ENCODE measurements at regions not wholly inside any gene's neighbourhood (a gene's known extent, or its start where the extent isn't known, plus 50 kb on each side); places are given as distances from the start of the nearest gene placed in this dataset.

- WGBS = 95% methylated on average over 9 of the region's 9 CpGs
- no peaks in the 10 kb centered on the region for H3K9me3 ChIP-seq (ENCODE audit: control insufficient read depth, low read length)
- H4K8ac ChIP-seq (ENCODE audit: low read length) = no peak overlapping the region
- H2BK120ac ChIP-seq (ENCODE audit: low read depth, low read length) = no peak overlapping the region
- no peaks in the 10 kb centered on the region for H3K4me1 ChIP-seq (ENCODE audit: control insufficient read depth, insufficient read depth, low read depth, low read length)
- H3K27ac ChIP-seq (ENCODE audit: low read length, poor library complexity, severe bottlenecking) = no peak overlapping the region
- no peak overlapping the region for H3K14ac ChIP-seq (ENCODE audit: low read length in 2 of 2)
- H3K79me1 ChIP-seq (replicated peaks; ENCODE audit: low read length, poor library complexity, severe bottlenecking) = no peaks in the 10 kb centered on the region
- no peak overlapping the region for H3K23ac ChIP-seq (ENCODE audit: low read length in 2 of 2)
- no peak overlapping the region for H4K91ac ChIP-seq (ENCODE audit: low read length)
- no peak overlapping the region for H2BK15ac ChIP-seq (ENCODE audit: low read depth, poor library complexity, severe bottlenecking)
- no peak overlapping the region for H2AFZ ChIP-seq (ENCODE audit: low read depth, low read length)
- no peak overlapping the region for H3K9ac ChIP-seq (ENCODE audit: low read length)
- no peak overlapping the region for H3K18ac ChIP-seq (ENCODE audit: low read depth in 1 of 2, low read length in 2 of 2)
- peaks cover 0 to 23% of the 10 kb centered on the region in 2 experiments for H3K27me3 ChIP-seq (ENCODE audit: control insufficient read depth in 1 of 2, insufficient read depth in 1 of 2, low read length in 2 of 2)
- no peak overlapping the region for H2BK5ac ChIP-seq (ENCODE audit: low read depth, low read length, poor library complexity, severe bottlenecking)
- peaks cover 9 to 31% of the 10 kb centered on the region in 2 experiments for H3K36me3 ChIP-seq (ENCODE audit: control insufficient read depth in 1 of 2, insufficient read depth in 2 of 2, low read depth in 1 of 2, low read length in 2 of 2)
- no peak overlapping the region for H2BK12ac ChIP-seq (ENCODE audit: low read length in 2 of 2)
- H3K4me2 ChIP-seq (ENCODE audit: low read length, poor library complexity, severe bottlenecking) = no peak overlapping the region
- H2AK5ac ChIP-seq (ENCODE audit: low read length, severe bottlenecking) = no peak overlapping the region
- H3K4me3 ChIP-seq (ENCODE audit: insufficient read depth in 1 of 2, low read depth in 1 of 2, low read length in 2 of 2) = no peak overlapping the region
- H3K4ac ChIP-seq (ENCODE audit: low read depth in 1 of 2, low read length in 2 of 2) = no peak overlapping the region
- DNase-seq = no peak
Observed at GRCh38 chr11:71109186-71109585, 143.2 kb downstream of the SHANK2 start.

DNA sequence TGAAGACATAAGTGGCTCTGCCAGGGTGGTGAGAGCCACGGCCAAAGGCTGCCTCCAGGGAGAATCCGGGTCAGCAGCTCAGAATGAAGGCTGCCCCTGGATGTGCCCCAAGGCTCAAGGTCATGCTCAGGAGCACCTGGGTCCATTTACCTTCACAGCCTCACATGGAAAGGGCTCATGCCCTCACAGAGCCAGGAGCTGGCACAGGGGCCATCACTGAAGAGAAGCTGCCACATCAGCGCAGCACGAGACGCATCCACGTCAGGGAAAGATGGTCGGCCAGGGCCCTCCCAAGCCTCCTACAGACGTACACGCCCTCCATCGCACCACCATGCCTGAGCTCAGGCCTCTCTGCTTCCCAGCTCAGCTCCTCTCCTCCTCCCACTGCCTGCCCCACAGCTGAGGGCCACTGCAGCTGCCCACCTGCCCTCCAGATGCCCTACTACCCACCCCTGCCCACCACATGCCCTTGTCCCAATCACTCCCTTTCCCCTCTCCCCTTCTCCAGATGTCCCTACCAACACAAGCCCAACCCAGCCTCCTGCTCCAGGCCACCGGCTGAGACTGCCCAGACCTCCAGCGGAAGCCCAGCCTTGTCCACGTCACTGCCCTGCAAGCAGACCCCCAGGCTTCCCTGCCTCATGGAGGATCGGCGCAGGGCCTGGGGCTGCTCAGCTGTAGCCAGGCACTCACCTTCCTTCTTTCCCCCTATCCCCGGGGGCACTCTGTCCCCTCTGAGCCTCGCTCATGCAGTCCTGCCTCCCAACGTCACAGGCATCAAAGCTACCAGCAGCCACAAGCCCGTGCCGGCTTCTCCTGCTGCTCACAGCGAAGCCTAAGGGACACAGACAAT lies 144.1 kb downstream of the SHANK2 start:
- Histone ChIP-seq H3K14ac (ENCODE audit: low read length in 2 of 2) (no peak overlapping the region), H2BK120ac (ENCODE audit: low read depth, low read length) (no peak overlapping the region), H3K9ac (ENCODE audit: low read length) (no peak overlapping the region), H3K4ac (ENCODE audit: low read depth in 1 of 2, low read length in 2 of 2) (no peak overlapping the region), H2BK5ac (ENCODE audit: low read depth, low read length, poor library complexity, severe bottlenecking) (no peak overlapping the region), H3K18ac (ENCODE audit: low read depth in 1 of 2, low read length in 2 of 2) (no peak overlapping the region), H4K91ac (ENCODE audit: low read length) (no peak overlapping the region), H3K23ac (ENCODE audit: low read length in 2 of 2) (no peak overlapping the region), H2AK5ac (ENCODE audit: low read length, severe bottlenecking) (no peak overlapping the region), H2BK12ac (ENCODE audit: low read length in 2 of 2) (no peak overlapping the region), H2AFZ (ENCODE audit: low read depth, low read length) (no peak overlapping the region), H3K9me3 (ENCODE audit: control insufficient read depth, low read length) (no peaks in the 10 kb centered on the region), H4K8ac (ENCODE audit: low read length) (no peak overlapping the region), H3K79me1 (replicated peaks; ENCODE audit: low read length, poor library complexity, severe bottlenecking) (no peaks in the 10 kb centered on the region), H3K4me1 (ENCODE audit: control insufficient read depth, insufficient read depth, low read depth, low read length) (no peaks in the 10 kb centered on the region), H3K4me3 (ENCODE audit: insufficient read depth in 1 of 2, low read depth in 1 of 2, low read length in 2 of 2) (no peak overlapping the region), H2BK15ac (ENCODE audit: low read depth, poor library complexity, severe bottlenecking) (no peak overlapping the region), H3K27ac (ENCODE audit: low read length, poor library complexity, severe bottlenecking) (no peak overlapping the region), H3K27me3 (ENCODE audit: control insufficient read depth in 1 of 2, insufficient read depth in 1 of 2, low read length in 2 of 2) (peaks cover 0 to 14% of the 10 kb centered on the region in 2 experiments), H3K36me3 (ENCODE audit: control insufficient read depth in 1 of 2, insufficient read depth in 2 of 2, low read depth in 1 of 2, low read length in 2 of 2) (peaks cover 9 to 31% of the 10 kb centered on the region in 2 experiments), H3K4me2 (ENCODE audit: low read length, poor library complexity, severe bottlenecking) (no peak overlapping the region)
- 88% methylated on average over 21 of the region's 21 CpGs for WGBS
- no peak for DNase-seq

GRCh38 chr11:71106671-71107070 lies 145.7 kb downstream of the SHANK2 start:
- no peak for DNase-seq

DNA sequence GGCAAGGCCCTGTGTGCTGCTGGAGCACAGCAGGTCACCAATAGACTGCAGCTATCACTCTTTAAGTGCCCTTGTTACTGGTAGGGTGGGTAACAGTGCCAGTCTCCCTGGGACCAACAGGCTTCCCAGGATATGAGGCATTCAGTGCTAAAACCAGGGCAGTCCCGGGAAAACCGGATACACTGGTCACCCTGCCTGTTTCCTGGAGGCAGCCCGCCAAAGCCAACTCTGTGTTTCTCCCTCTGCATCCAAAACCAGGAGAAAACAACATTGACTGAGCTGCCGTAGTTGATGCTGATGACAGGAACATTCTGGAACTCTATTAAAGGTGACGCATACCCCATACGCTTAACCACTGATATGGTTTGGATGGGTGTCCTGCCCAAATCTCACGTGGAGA lies 149.1 kb downstream of the SHANK2 start:
- peaks cover 0 to 17% of the 10 kb centered on the region in 2 experiments for H3K36me3 ChIP-seq (ENCODE audit: control insufficient read depth in 1 of 2, insufficient read depth in 2 of 2, low read depth in 1 of 2, low read length in 2 of 2)
- no peak overlapping the region for H2BK12ac ChIP-seq (ENCODE audit: low read length in 2 of 2)
- H2BK5ac ChIP-seq (ENCODE audit: low read depth, low read length, poor library complexity, severe bottlenecking) = no peak overlapping the region
- no peak overlapping the region for H3K23ac ChIP-seq (ENCODE audit: low read length in 2 of 2)
- no peak overlapping the region for H3K4me3 ChIP-seq (ENCODE audit: insufficient read depth in 1 of 2, low read depth in 1 of 2, low read length in 2 of 2)
- H3K79me1 ChIP-seq (replicated peaks; ENCODE audit: low read length, poor library complexity, severe bottlenecking) = no peaks in the 10 kb centered on the region
- peaks cover 0 to 2% of the 10 kb centered on the region in 2 experiments for H3K27me3 ChIP-seq (ENCODE audit: control insufficient read depth in 1 of 2, insufficient read depth in 1 of 2, low read length in 2 of 2)
- no peak overlapping the region for H2BK15ac ChIP-seq (ENCODE audit: low read depth, poor library complexity, severe bottlenecking)
- H2BK120ac ChIP-seq (ENCODE audit: low read depth, low read length) = no peak overlapping the region
- no peak overlapping the region for H2AK5ac ChIP-seq (ENCODE audit: low read length, severe bottlenecking)
- no peaks in the 10 kb centered on the region for H3K4me1 ChIP-seq (ENCODE audit: control insufficient read depth, insufficient read depth, low read depth, low read length)
- no peak overlapping the region for H3K18ac ChIP-seq (ENCODE audit: low read depth in 1 of 2, low read length in 2 of 2)
- no peak overlapping the region for H3K9ac ChIP-seq (ENCODE audit: low read length)
- no peak overlapping the region for H4K8ac ChIP-seq (ENCODE audit: low read length)
- WGBS = 91% methylated on average over 7 of the region's 7 CpGs
- H3K9me3 ChIP-seq (ENCODE audit: control insufficient read depth, low read length) = no peaks in the 10 kb centered on the region
- no peak overlapping the region for H2AFZ ChIP-seq (ENCODE audit: low read depth, low read length)
- no peak overlapping the region for H3K27ac ChIP-seq (ENCODE audit: low read length, poor library complexity, severe bottlenecking)
- DNase-seq = no peak
- no peak overlapping the region for H4K91ac ChIP-seq (ENCODE audit: low read length)
- no peak overlapping the region for H3K4me2 ChIP-seq (ENCODE audit: low read length, poor library complexity, severe bottlenecking)
- H3K14ac ChIP-seq (ENCODE audit: low read length in 2 of 2) = no peak overlapping the region
- H3K4ac ChIP-seq (ENCODE audit: low read depth in 1 of 2, low read length in 2 of 2) = no peak overlapping the region

More at GRCh38 chr11:71106671-71107070, 145.7 kb downstream of the SHANK2 start:
- H3K4me2 ChIP-seq (ENCODE audit: low read length, poor library complexity, severe bottlenecking) = no peak overlapping the region
- peaks cover 9 to 31% of the 10 kb centered on the region in 2 experiments for H3K36me3 ChIP-seq (ENCODE audit: control insufficient read depth in 1 of 2, insufficient read depth in 2 of 2, low read depth in 1 of 2, low read length in 2 of 2)
- H3K4me3 ChIP-seq (ENCODE audit: insufficient read depth in 1 of 2, low read depth in 1 of 2, low read length in 2 of 2) = no peak overlapping the region
- H3K9me3 ChIP-seq (ENCODE audit: control insufficient read depth, low read length) = no peaks in the 10 kb centered on the region
- H4K8ac ChIP-seq (ENCODE audit: low read length) = no peak overlapping the region
- no peak overlapping the region for H2BK12ac ChIP-seq (ENCODE audit: low read length in 2 of 2)
- no peak overlapping the region for H2BK120ac ChIP-seq (ENCODE audit: low read depth, low read length)
- no peak overlapping the region for H2AK5ac ChIP-seq (ENCODE audit: low read length, severe bottlenecking)
- H3K27me3 ChIP-seq (ENCODE audit: control insufficient read depth in 1 of 2, insufficient read depth in 1 of 2, low read length in 2 of 2) = peaks cover 0 to 4% of the 10 kb centered on the region in 2 experiments
- no peak overlapping the region for H3K9ac ChIP-seq (ENCODE audit: low read length)
- H2BK5ac ChIP-seq (ENCODE audit: low read depth, low read length, poor library complexity, severe bottlenecking) = no peak overlapping the region
- H3K4me1 ChIP-seq (ENCODE audit: control insufficient read depth, insufficient read depth, low read depth, low read length) = no peaks in the 10 kb centered on the region
- no peak overlapping the region for H2AFZ ChIP-seq (ENCODE audit: low read depth, low read length)
- no peak overlapping the region for H3K27ac ChIP-seq (ENCODE audit: low read length, poor library complexity, severe bottlenecking)
- H4K91ac ChIP-seq (ENCODE audit: low read length) = no peak overlapping the region
- no peaks in the 10 kb centered on the region for H3K79me1 ChIP-seq (replicated peaks; ENCODE audit: low read length, poor library complexity, severe bottlenecking)
- H3K4ac ChIP-seq (ENCODE audit: low read depth in 1 of 2, low read length in 2 of 2) = no peak overlapping the region
- H3K18ac ChIP-seq (ENCODE audit: low read depth in 1 of 2, low read length in 2 of 2) = no peak overlapping the region
- no peak overlapping the region for H3K14ac ChIP-seq (ENCODE audit: low read length in 2 of 2)
- no peak overlapping the region for H2BK15ac ChIP-seq (ENCODE audit: low read depth, poor library complexity, severe bottlenecking)
- no peak overlapping the region for H3K23ac ChIP-seq (ENCODE audit: low read length in 2 of 2)
- WGBS = 85% methylated on average over 6 of the region's 6 CpGs
